Right ventricle myocardium inferior (tissue), 1 donor: ENCODE measurements at regions not wholly inside any gene's neighbourhood (a gene's known extent, or its start where the extent isn't known, plus 50 kb on each side); places are given as distances from the start of the nearest gene placed in this dataset.
"Not testable (repeated sequence)": the region's sequence is repeated elsewhere in the genome, so short reads cannot be mapped to it uniquely, and the experiment has no call there.

Source experiments
- ATAC-seq: fragments of 200-7000 bp; cut with Tn5 transposase; one replicate; pipeline ENCODE4 v1.9.1; 2020; ENCODE audit warnings: mild to moderate bottlenecking, moderate library complexity
- DNase-seq: peaks from one replicate; pipeline ENCODE4 v3.0.0; 2021; ENCODE audit errors: missing footprints
- intact Hi-C: fragments of 100-400 bp; cut with DNase I; formaldehyde crosslinking; loops from one replicate; pipeline ENCODE4 v1.11.0; 2022
- donor health status: DM: no; HTN: yes; CAD: no; lungs with severe emphysema.

- DNase-seq (no peak), ATAC-seq (peak; percentile 27)
- intact Hi-C loops: no loop called here
These were observed 234.2 kb upstream of the MAF start for GRCh38 chr16:79834720-79835119.

- ATAC-seq, DNase-seq, intact Hi-C loops: not testable (repeated sequence)
These were observed 233.5 kb upstream of the MAF start for GRCh38 chr16:79834003-79834402.

GRCh38 chr16:79833559-79833958 is 233.0 kb upstream of the MAF start:
- intact Hi-C loops: no loop called here
- DNase-seq: no peak
- ATAC-seq: no peak

- intact Hi-C loops: no loop called here
- ATAC-seq: peak; percentile 72
- DNase-seq: no peak
These were observed 226.4 kb upstream of the MAF start for GRCh38 chr16:79826732-79827475.

- DNase-seq (no peak), ATAC-seq (no peak)
- intact Hi-C loops: no loop called here
These were observed 224.5 kb upstream of the MAF start for GRCh38 chr16:79825002-79825401.

- DNase-seq: no peak
- ATAC-seq: no peak
- intact Hi-C loops: no loop called here
These were observed 223.1 kb upstream of the MAF start for GRCh38 chr16:79823639-79824038.

- intact Hi-C loops: no loop called here
- no peak for DNase-seq
- no peak for ATAC-seq
These were observed 221.4 kb upstream of the MAF start for GRCh38 chr16:79821911-79822310.

GRCh38 chr16:79816081-79816497 is 215.6 kb upstream of the MAF start:
- DNase-seq (no peak), ATAC-seq (peak; percentile 90)
- intact Hi-C loops: no loop called here

- intact Hi-C loops: no loop called here
- DNase-seq (no peak), ATAC-seq (no peak)
These were observed 214.5 kb upstream of the MAF start for GRCh38 chr16:79815049-79815448.

DNA sequence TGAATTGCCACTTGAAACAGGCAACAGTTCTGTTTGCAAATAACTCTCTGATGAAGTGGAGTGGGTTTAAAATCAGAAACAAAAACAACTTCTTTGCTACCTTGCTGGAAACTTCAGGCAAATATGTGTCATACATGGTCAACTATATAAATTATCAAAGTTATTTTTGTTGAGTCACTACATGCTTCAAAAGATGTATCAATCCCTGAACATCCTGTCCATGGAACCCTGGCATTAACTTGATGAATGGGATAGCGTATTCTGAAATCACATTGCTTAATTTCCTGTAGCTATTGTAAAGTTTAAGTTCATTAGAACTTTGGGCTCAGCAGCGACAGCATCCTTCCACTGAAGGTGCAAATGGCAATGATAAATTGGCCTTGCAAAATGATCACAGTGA is 213.6 kb upstream of the MAF start:
- no peak for ATAC-seq
- intact Hi-C loops: no loop called here
- DNase-seq: no peak

- intact Hi-C loops: no loop called here
- DNase-seq (no peak), ATAC-seq (no peak)
These were observed 211.0 kb upstream of the MAF start for GRCh38 chr16:79811541-79811940.

GRCh38 chr16:79810449-79811189 is 210.1 kb upstream of the MAF start:
- ATAC-seq (no peak), DNase-seq (no peak)
- intact Hi-C loops: no loop called here

DNA sequence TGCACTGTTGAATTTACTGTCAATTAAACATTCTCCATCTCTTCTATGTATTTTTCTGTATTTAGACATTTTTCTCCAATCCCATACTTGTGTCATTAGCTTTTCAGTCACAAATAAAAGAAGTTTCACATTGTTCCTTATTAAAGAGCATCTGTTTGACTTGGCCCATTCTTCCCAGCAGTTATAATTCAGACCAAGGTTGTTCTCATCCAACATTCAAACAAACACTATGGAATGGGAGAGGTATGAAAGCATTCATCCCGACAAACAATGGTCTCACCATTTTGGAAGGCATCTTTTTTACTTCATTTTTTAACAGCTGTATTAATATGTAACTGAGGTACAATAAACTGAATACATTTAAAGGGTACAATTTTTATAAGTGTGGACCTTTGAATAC is 208.8 kb upstream of the MAF start:
- intact Hi-C loops: no loop called here
- ATAC-seq (no peak), DNase-seq (no peak)

DNA sequence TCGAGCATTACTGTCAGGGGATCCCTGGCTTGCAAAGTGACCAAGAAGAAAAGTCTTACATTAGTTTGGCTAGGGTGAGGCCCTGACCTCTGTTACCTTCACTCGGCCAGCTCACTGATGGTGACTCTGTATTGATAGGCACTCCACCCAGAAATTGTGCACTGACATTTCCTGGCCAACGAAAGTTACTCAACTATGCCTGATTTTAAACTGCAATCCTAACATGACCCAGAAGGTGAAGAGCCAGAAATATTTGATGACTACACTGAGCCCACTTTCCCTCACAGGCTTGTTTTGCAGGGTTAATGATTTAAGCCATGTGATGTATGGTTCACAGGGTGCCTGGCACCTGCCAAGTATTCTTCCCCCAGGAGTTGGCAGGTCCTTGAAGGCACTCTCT is 208.2 kb upstream of the MAF start:
- intact Hi-C loops: no loop called here
- ATAC-seq: no peak
- DNase-seq: no peak

- intact Hi-C loops: no loop called here
- ATAC-seq (no peak), DNase-seq (no peak)
These were observed 206.2 kb upstream of the MAF start for GRCh38 chr16:79806757-79807156.

- intact Hi-C loops: no loop called here
- no peak for DNase-seq
- no peak for ATAC-seq
These were observed 205.1 kb upstream of the MAF start for GRCh38 chr16:79805621-79806020.

DNA sequence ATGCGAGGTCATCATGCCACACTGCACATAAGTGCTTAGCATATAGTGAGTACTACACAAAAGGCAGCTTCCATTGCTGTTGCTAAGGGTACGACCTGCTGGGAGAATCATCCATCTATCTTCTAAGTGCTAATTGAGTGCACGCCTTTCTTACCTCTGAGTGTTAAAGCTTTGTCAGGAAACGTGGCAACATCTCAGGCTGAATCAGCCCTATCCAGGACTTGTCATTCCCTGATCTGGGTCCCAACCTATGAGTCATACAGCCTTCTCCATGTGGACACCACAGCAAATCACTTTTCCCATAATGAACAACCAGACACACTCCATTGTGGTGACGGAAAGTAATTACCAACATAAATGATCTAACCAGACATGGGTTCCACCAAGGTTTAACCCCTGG is 201.1 kb upstream of the MAF start:
- ATAC-seq (no peak), DNase-seq (no peak)
- intact Hi-C loops: no loop called here

DNA sequence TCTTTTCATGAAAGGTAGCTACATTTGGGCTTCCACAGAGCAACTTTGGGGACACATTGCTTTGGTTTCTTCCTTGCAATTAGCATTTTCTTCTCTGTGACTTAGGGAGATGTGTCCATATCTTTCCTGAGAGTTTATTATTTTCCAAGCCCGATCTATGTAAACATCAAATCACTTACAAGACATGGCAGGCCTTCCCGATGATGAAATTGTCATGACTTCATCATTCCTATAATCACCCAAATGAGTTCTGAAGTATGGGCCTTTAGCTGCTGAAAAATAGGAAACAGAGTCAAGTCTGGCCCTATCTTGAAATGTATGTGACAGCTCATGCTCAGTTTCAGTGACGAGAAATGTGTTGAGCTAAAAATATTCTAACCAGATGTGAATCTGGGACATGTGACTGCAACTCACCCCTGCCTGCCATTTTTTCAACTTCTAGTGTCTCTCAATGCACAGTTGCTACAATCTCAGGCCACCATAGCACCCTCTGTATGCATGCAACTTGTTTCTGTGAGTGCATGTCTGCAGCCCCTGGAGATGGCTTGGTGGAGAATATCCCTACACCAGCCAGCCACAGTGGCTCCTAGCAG is 199.6 kb upstream of the MAF start:
- ATAC-seq (no peak), DNase-seq (no peak)
- intact Hi-C loops: no loop called here

DNA sequence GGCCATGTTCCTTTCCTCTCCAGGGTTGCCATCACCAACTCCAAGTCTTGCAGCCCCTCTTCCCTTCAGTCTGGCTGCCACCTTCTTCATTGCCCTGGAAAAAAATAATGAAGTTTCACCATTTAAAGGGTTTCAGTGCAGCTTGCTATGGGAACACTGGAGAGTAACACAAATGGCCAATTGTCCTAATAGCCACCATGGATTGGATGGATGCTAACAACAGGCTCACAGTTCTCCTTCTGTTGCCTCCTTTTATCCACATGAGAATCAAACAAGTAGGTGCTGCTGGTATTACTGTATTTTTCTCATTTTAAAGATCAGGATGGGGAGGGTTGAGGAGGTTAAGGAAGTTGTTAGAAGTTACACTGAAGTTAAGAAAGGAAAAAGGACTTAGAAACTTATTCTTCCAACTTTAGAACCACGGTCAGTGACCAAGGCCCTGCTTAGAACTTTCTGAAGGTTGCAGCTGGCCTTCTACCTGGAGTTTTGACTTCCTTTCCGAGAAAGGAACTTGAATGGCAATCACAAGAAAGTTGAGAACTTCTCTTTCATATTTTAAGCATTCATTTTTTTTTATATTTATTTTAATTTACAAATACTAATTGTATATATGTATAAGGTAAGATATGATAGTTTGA is 198.0 kb upstream of the MAF start:
- ATAC-seq (no peak), DNase-seq (no peak)
- intact Hi-C loops: no loop called here

GRCh38 chr16:79797486-79797885 is 196.9 kb upstream of the MAF start:
- ATAC-seq (no peak), DNase-seq (no peak)
- intact Hi-C loops: no loop called here
